Tibial nerve (tissue), 3 donors: ENCODE measurements at regions not wholly inside any gene's neighbourhood (a gene's known extent, or its start where the extent isn't known, plus 50 kb on each side); places are given as distances from the start of the nearest gene placed in this dataset.

Experiments
- CTCF ChIP-seq, 5 experiments: fragments of 200-600 bp in 3 of 5; fragments of 450-650 bp in 2 of 5; sonication (generic) in 3 of 5; IDR thresholded peaks; one replicate each; pipeline ENCODE4 v1.5.1; 2016 to 2019; ENCODE audit warnings: antibody characterized with exemption in 5 of 5, mild to moderate bottlenecking in 3 of 5, moderate library complexity in 2 of 5
- POLR2A ChIP-seq, 2 donors: fragments of 450-650 bp; IDR thresholded peaks; one replicate each; pipeline ENCODE4 v1.6.1; 2017; ENCODE audit warnings: antibody characterized with exemption in 2 of 2, mild to moderate bottlenecking in 2 of 2, moderate library complexity in 2 of 2

GRCh38 chr10:11677480-11677879 lies 64.7 kb upstream of the ECHDC3 start:
- TF ChIP-seq CTCF (IDR thresholded peaks at IDR 0.05) (no peak), POLR2A (IDR thresholded peaks at IDR 0.05) (no peak)
